Fibroblast of mammary gland (primary cell): ENCODE measurements at regions not wholly inside any gene's neighbourhood (a gene's known extent, or its start where the extent isn't known, plus 50 kb on each side); places are given as distances from the start of the nearest gene placed in this dataset.

Experiments used
- DNase-seq: peaks from one replicate; pipeline ENCODE4 v3.0.0-alpha.2; 2010; ENCODE audit warnings: low read depth
- H3K4me3 ChIP-seq: 2 replicates; pipeline ENCODE4 v1.5.1; 2011; ENCODE audit warnings: low read depth, mild to moderate bottlenecking, low read length, moderate library complexity; ENCODE audit not compliant: control insufficient read depth
- TF ChIP-seq, protein P1 (sequence below): conservative IDR thresholded peaks from 2 replicates; pipeline ENCODE4 v1.5.1; 2011; ENCODE audit warnings: low read depth, low read length, inconsistent platforms; ENCODE audit not compliant: control insufficient read depth, insufficient read depth

DNA sequence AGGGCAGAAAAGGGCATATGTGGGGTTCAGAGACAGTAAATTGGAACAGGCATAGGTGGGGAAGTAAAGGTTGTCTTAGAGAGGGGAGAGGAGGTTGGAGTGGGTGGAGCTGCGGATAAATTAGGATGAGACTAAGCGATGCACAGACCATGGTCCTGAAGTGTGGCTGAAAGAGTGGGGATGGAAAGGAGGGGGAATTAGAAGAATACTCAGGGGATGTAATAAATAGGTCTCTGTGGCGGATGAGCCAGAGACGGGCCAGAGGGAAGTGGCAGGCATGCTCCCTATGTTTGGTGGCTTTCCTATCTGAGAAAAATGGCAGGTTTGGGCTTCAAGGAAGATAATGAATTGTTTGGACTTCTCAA lies 123.4 kb downstream of the OLFM4 start:
- TF ChIP-seq, protein P1, sequence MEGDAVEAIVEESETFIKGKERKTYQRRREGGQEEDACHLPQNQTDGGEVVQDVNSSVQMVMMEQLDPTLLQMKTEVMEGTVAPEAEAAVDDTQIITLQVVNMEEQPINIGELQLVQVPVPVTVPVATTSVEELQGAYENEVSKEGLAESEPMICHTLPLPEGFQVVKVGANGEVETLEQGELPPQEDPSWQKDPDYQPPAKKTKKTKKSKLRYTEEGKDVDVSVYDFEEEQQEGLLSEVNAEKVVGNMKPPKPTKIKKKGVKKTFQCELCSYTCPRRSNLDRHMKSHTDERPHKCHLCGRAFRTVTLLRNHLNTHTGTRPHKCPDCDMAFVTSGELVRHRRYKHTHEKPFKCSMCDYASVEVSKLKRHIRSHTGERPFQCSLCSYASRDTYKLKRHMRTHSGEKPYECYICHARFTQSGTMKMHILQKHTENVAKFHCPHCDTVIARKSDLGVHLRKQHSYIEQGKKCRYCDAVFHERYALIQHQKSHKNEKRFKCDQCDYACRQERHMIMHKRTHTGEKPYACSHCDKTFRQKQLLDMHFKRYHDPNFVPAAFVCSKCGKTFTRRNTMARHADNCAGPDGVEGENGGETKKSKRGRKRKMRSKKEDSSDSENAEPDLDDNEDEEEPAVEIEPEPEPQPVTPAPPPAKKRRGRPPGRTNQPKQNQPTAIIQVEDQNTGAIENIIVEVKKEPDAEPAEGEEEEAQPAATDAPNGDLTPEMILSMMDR = no peak
- no peak for DNase-seq
- H3K4me3 ChIP-seq = no peak overlapping the region

DNA sequence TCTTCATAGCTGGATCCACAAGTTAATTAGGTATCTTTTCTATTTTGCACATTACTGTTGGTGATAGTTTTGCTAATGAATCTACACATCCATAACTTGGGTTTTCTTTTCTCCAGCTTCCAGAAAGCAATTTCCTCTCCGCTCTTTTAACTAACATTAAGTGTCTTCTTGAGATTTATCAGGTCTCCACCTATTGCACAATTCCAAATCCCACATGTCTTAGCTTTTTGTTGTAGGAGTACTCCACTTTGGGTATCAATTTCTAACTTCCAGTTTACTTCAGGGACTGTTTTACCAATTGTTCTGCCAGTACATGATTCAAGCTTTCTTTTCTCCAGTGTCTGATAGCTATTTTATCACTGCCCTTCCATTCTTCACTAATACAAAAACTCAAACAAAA lies 129.6 kb downstream of the OLFM4 start:
- DNase-seq = no peak
- no peak overlapping the region for H3K4me3 ChIP-seq
- TF ChIP-seq, protein P1 = no peak

DNA sequence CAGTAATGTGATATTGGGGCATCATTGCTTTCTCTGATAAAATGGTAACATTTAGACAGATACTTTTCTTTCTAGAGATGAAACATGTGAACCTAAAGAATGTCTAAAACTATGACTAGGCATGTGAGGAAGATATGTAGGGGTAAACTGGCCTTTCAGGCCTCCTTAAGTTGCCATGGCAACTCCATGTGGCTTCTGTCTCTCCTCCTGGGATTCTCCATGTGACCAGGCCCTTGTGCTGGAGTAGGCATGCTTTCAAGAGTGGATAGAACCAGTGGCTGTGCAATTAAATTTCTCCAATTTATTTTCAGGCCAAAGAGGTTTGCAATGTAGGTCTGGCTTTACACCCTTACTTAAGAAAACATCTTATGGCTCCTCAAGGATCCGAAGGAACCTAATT lies 130.8 kb downstream of the OLFM4 start:
- no peak overlapping the region for H3K4me3 ChIP-seq
- TF ChIP-seq, protein P1 = no peak
- no peak for DNase-seq

DNA sequence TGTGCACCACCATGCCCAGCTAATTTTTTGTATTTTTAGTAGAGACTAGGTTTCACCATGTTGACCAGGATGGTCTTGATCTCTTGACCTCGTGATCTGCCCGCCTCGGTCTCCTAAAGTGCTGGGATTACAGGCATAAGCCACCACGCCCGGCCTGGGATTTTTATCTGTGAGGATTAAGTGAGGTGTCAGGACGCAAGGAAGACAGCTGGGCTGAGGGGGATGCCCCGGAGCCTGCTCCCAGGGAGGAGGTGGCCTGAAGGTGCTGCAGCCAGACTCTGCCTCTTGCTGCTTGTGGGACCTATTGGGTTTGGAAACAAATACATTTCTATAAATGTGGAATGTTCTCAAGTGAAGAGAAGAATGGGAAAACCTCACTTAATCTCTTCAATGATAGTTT lies 131.6 kb downstream of the OLFM4 start:
- H3K4me3 ChIP-seq = no peak overlapping the region
- TF ChIP-seq, protein P1 = no peak
- DNase-seq = no peak

DNA sequence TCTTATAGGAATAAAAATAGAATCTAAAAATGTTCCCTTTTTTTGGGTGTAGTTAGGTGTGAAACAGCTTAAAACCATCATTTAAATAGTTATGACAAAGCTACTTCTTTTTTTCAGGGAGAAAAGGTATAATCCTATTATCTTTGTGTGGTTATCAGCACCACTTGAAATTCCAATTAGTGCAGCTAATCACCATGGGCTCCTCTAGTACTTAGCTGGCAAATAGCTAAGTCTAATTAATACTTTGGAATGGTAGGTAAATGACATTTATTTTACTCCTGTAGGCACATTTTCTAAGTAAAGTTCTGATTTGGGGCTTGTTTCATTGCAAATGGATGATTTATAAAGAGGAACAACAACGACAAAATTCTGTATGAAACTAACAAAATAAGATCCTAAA lies 132.6 kb downstream of the OLFM4 start:
- H3K4me3 ChIP-seq = no peak overlapping the region
- TF ChIP-seq, protein P1 = no peak
- DNase-seq = no peak

DNA sequence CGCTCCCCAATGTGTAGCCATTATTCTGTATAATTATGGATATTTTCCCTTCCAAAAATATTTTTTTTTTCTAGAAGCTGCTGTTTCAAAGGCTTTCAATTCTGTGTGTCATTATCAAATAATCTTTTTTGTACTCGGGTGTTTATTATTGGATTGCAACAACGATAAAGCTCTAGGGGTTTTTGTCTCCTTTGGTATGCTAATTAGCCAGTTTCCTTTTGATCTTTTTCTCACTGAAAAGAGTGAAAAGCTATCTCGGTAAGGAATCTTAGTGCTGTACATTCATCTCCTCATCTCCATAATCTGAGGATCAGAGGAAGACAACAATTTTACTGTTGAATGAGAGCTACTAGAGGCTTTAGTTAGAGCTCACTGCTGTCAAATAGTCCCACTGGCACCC lies 136.6 kb downstream of the OLFM4 start:
- DNase-seq = no peak
- TF ChIP-seq, protein P1 = no peak

DNA sequence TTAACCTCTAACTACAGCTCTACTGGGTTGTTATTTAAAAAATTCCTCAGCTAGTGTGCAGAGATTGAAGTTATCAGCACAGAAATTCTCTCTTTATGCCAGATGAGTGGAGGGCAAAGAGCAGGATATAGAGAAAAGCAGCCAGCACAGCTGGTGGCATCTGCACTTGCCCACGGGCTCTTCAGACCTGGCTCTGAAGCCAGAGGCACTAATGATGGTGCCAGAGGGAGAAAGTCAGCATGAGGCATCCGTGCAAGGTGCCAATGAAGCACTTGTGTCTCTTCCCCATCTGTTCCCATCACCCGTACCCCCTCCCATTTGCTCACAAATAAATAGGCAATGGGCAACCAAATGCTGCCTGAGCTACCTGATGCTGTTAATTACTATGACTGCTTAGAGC lies 138.9 kb downstream of the OLFM4 start:
- no peak for DNase-seq
- TF ChIP-seq, protein P1 = no peak
- no peak overlapping the region for H3K4me3 ChIP-seq

More for the DNA sequence above, 136.6 kb downstream of the OLFM4 start:
- H3K4me3 ChIP-seq = no peak overlapping the region
